H9 (cell line): ENCODE measurements at regions not wholly inside any gene's neighbourhood (a gene's known extent, or its start where the extent isn't known, plus 50 kb on each side); places are given as distances from the start of the nearest gene placed in this dataset.

ENCODE experiments used
- DNase-seq: peaks from one replicate; pipeline ENCODE4 v3.0.0-alpha.2; 2017
- H2AFZ ChIP-seq: one replicate; pipeline ENCODE4 v1.6.1; 2013; ENCODE audit warnings: mild to moderate bottlenecking, low read length, control low read depth, moderate library complexity
- H2AK5ac ChIP-seq: 2 replicates; pipeline ENCODE4 v1.6.1; 2013; ENCODE audit warnings: low read length, control low read depth, mixed read lengths; ENCODE audit not compliant: insufficient read length
- H2BK120ac ChIP-seq: one replicate; pipeline ENCODE4 v1.6.1; 2013; ENCODE audit warnings: low read depth, mild to moderate bottlenecking, low read length, control low read depth, inconsistent platforms; ENCODE audit not compliant: poor library complexity, severe bottlenecking
- H2BK12ac ChIP-seq: 2 replicates; pipeline ENCODE4 v1.6.1; 2013; ENCODE audit warnings: low read length, control low read depth, mixed read lengths, low read depth; ENCODE audit not compliant: insufficient read length
- H2BK15ac ChIP-seq: 2 replicates; pipeline ENCODE4 v1.6.1; 2013; ENCODE audit warnings: low read depth, low read length, control low read depth
- H2BK20ac ChIP-seq: one replicate; pipeline ENCODE4 v1.6.1; 2013; ENCODE audit warnings: low read depth, mild to moderate bottlenecking, low read length, control low read depth, inconsistent platforms; ENCODE audit not compliant: poor library complexity, severe bottlenecking
- H2BK5ac ChIP-seq: 2 replicates; pipeline ENCODE4 v1.6.1; 2013; ENCODE audit warnings: low read length, control low read depth, mixed read lengths; ENCODE audit not compliant: insufficient read length
- H3K14ac ChIP-seq: 2 replicates; pipeline ENCODE4 v1.6.1; 2013; ENCODE audit warnings: low read length, control low read depth; ENCODE audit not compliant: insufficient read depth
- H3K18ac ChIP-seq: 2 replicates; pipeline ENCODE4 v1.6.1; 2013; ENCODE audit warnings: low read depth, mild to moderate bottlenecking, mixed read lengths, low read length, control low read depth; ENCODE audit not compliant: insufficient read length
- H3K23ac ChIP-seq: 2 replicates; pipeline ENCODE4 v1.6.1; 2013; ENCODE audit warnings: low read length, control low read depth, mixed read lengths, low read depth; ENCODE audit not compliant: insufficient read length
- H3K23me2 ChIP-seq: 2 replicates; pipeline ENCODE4 v1.6.1; 2013; ENCODE audit warnings: low read depth, mild to moderate bottlenecking, mixed read lengths, low read length, control low read depth; ENCODE audit not compliant: insufficient read length, poor library complexity, severe bottlenecking
- H3K27ac ChIP-seq: 2 replicates; pipeline ENCODE4 v1.5.1; 2013; ENCODE audit warnings: low read length, control low read depth, mixed read lengths, low read depth; ENCODE audit not compliant: insufficient read length
- H3K27me3 ChIP-seq: 2 replicates; pipeline ENCODE4 v1.6.1; 2013; ENCODE audit warnings: low read length, control low read depth, inconsistent platforms; ENCODE audit not compliant: insufficient read depth
- H3K4ac ChIP-seq: 2 replicates; pipeline ENCODE4 v1.6.1; 2013; ENCODE audit warnings: low read depth, mild to moderate bottlenecking, control low read depth, inconsistent platforms, low read length, moderate library complexity
- H3K4me1 ChIP-seq: 2 replicates; pipeline ENCODE4 v1.6.1; 2013; ENCODE audit warnings: low read length, control low read depth, inconsistent platforms; ENCODE audit not compliant: insufficient read depth
- H3K4me2 ChIP-seq: 2 replicates; pipeline ENCODE4 v1.6.1; 2013; ENCODE audit warnings: low read length, control low read depth, mixed read lengths; ENCODE audit not compliant: insufficient read length, insufficient read depth
- H3K56ac ChIP-seq: 2 replicates; pipeline ENCODE4 v1.6.1; 2013; ENCODE audit warnings: low read depth, mild to moderate bottlenecking, mixed read lengths, low read length, control low read depth; ENCODE audit not compliant: insufficient read length
- H3K79me1 ChIP-seq: 2 replicates; pipeline ENCODE4 v1.6.1; 2013; ENCODE audit warnings: low read depth, mild to moderate bottlenecking, moderate library complexity, low read length, control low read depth, inconsistent platforms; ENCODE audit not compliant: insufficient read depth, poor library complexity, severe bottlenecking
- H3K79me2 ChIP-seq: 2 replicates; pipeline ENCODE4 v1.6.1; 2013; ENCODE audit warnings: low read length, control low read depth, inconsistent platforms; ENCODE audit not compliant: insufficient read depth
- H3K9ac ChIP-seq: 2 replicates; pipeline ENCODE4 v1.6.1; 2013; ENCODE audit warnings: low read length, control low read depth, mixed read lengths; ENCODE audit not compliant: insufficient read length; ENCODE audit errors: extremely low read depth
- H3K9me3 ChIP-seq: one replicate; pipeline ENCODE4 v1.6.1; 2013; ENCODE audit warnings: low read depth, low read length, inconsistent platforms; ENCODE audit not compliant: control insufficient read depth
- H3T11ph ChIP-seq: one replicate; pipeline ENCODE4 v1.6.1; 2013; ENCODE audit warnings: mild to moderate bottlenecking, low read length, control low read depth, inconsistent platforms
- H4K20me1 ChIP-seq: one replicate; pipeline ENCODE4 v1.6.1; 2013; ENCODE audit not compliant: control insufficient read depth, insufficient read length, insufficient read depth
- H4K5ac ChIP-seq: 2 replicates; pipeline ENCODE4 v1.6.1; 2013; ENCODE audit warnings: low read depth, mild to moderate bottlenecking, mixed read lengths, low read length, control low read depth; ENCODE audit not compliant: insufficient read length
- H4K8ac ChIP-seq: replicated peaks from 2 replicates; pipeline ENCODE4 v1.6.1; 2013; ENCODE audit warnings: low read length, control low read depth, mixed read lengths, low read depth; ENCODE audit not compliant: insufficient read length
- H4K91ac ChIP-seq: 2 replicates; pipeline ENCODE4 v1.6.1; 2013; ENCODE audit warnings: low read depth, mild to moderate bottlenecking, moderate library complexity, mixed read lengths, low read length, control low read depth; ENCODE audit not compliant: insufficient read length
- H3K27ac Mint-ChIP-seq, 3 experiments: 2 replicates in 2 of 3; 3 replicates in 1 of 3; pipeline ENCODE4 v1.8.0; 2020 to 2021; ENCODE audit warnings: mixed read lengths in 3 of 3, mild to moderate bottlenecking in 1 of 3, moderate library complexity in 1 of 3
- H3K27me3 Mint-ChIP-seq: 2 replicates; pipeline ENCODE4 v1.8.0; 2021; ENCODE audit warnings: low read depth, mild to moderate bottlenecking, moderate library complexity, mixed read lengths
- H3K36me3 Mint-ChIP-seq, 3 experiments: 2 replicates in 2 of 3; 3 replicates in 1 of 3; pipeline ENCODE4 v1.8.0; 2020 to 2021; ENCODE audit warnings: low read depth in 3 of 3, mixed read lengths in 3 of 3; ENCODE audit not compliant: insufficient read depth in 1 of 3
- H3K4me1 Mint-ChIP-seq, 2 experiments: 2 replicates each; pipeline ENCODE4 v1.8.0; 2020; ENCODE audit warnings: mixed read lengths in 2 of 2
- H3K4me3 Mint-ChIP-seq, 2 experiments: 2 replicates in 1 of 2; 3 replicates in 1 of 2; pipeline ENCODE4 v1.8.0; 2020 to 2021; ENCODE audit warnings: mild to moderate bottlenecking in 2 of 2, mixed read lengths in 2 of 2, moderate library complexity in 1 of 2
- H3K9me3 Mint-ChIP-seq, 2 experiments: 2 replicates in 1 of 2; 3 replicates in 1 of 2; pipeline ENCODE4 v1.8.0; 2020; ENCODE audit warnings: mild to moderate bottlenecking in 2 of 2, mixed read lengths in 2 of 2, moderate library complexity in 1 of 2
- TF ChIP-seq, protein P1 (sequence below): fragments of 200-600 bp; sonication (generic); conservative IDR thresholded peaks from 3 replicates; pipeline ENCODE4 v1.8.0; 2021; ENCODE audit warnings: antibody characterized with exemption, mild to moderate bottlenecking

DNA sequence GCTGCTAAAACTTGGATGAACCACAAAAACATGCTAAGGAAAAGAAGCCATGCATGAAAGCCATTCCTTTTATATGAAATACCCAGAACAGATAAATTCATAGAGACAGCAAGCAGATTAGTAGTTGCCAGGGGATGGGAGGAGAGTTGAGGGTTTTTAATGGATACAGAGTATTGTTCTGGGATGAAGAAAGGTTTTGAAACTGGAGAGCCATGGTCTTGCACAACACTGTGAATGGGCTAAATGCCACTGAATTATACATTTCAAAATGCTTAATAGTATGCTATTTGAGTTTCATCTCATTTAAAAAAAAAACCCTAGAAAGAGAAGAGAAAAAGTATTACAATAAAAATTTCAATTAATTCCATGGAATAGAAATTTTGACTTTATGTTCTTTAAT, 154.3 kb downstream of the GNAT3 start:
- Histone ChIP-seq H3K4ac (no peak overlapping the region), H3K56ac (no peak overlapping the region), H3K4me1 (no peaks in the 10 kb centered on the region), H2BK5ac (no peak overlapping the region), H2AFZ (no peak overlapping the region), H3K79me1 (no peaks in the 10 kb centered on the region), H3K14ac (no peak overlapping the region), H4K20me1 (no peaks in the 10 kb centered on the region), H4K5ac (no peak overlapping the region), H2BK20ac (no peak overlapping the region), H2BK120ac (no peak overlapping the region), H3K23me2 (no peaks in the 10 kb centered on the region), H2BK12ac (no peak overlapping the region), H4K91ac (no peak overlapping the region), H2AK5ac (no peak overlapping the region), H4K8ac (no peak overlapping the region), H3T11ph (no peak overlapping the region), H3K9ac (no peak overlapping the region), H3K27me3 (no peaks in the 10 kb centered on the region), H3K79me2 (no peaks in the 10 kb centered on the region), H3K27ac (no peak overlapping the region), H3K9me3 (no peaks in the 10 kb centered on the region), H3K4me2 (no peak overlapping the region), H2BK15ac (no peak overlapping the region), H3K18ac (no peak overlapping the region), H3K23ac (no peak overlapping the region)
- TF ChIP-seq, protein P1, sequence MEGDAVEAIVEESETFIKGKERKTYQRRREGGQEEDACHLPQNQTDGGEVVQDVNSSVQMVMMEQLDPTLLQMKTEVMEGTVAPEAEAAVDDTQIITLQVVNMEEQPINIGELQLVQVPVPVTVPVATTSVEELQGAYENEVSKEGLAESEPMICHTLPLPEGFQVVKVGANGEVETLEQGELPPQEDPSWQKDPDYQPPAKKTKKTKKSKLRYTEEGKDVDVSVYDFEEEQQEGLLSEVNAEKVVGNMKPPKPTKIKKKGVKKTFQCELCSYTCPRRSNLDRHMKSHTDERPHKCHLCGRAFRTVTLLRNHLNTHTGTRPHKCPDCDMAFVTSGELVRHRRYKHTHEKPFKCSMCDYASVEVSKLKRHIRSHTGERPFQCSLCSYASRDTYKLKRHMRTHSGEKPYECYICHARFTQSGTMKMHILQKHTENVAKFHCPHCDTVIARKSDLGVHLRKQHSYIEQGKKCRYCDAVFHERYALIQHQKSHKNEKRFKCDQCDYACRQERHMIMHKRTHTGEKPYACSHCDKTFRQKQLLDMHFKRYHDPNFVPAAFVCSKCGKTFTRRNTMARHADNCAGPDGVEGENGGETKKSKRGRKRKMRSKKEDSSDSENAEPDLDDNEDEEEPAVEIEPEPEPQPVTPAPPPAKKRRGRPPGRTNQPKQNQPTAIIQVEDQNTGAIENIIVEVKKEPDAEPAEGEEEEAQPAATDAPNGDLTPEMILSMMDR = no peak
- no peaks in the 10 kb centered on the region for H3K27me3 Mint-ChIP-seq
- no peaks in the 10 kb centered on the region for H3K4me1 Mint-ChIP-seq
- no peak overlapping the region for H3K4me3 Mint-ChIP-seq
- no peak for DNase-seq
- H3K27ac Mint-ChIP-seq = no peak overlapping the region
- H3K9me3 Mint-ChIP-seq = no peaks in the 10 kb centered on the region
- H3K36me3 Mint-ChIP-seq = no peaks in the 10 kb centered on the region
